ENCODE measurements at regions not wholly inside any gene's neighbourhood (a gene's known extent, or its start where the extent isn't known, plus 50 kb on each side); places are given as distances from the start of the nearest gene placed in this dataset.

DNA sequence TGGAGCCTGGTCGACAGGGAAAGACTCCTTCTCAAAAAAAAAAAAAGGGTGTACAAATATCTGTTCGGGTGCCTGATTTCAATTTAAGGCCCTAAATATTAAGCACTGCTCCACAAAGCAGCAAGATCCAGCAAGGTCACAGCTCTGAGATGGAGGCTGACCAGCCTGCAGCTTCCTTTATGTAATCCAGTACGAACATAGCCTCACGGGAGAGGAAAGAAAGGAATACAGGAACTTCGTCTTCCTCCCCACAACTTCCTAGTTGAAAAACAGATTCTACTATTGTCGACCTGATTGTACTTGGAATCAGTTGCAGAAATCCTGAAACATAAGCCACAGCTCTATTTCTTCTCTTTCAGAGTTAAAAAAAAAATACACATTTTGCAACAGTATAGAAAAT, 53.5 kb upstream of the TBC1D9 start:
- H3K36me3 ChIP-seq = no peaks in the 10 kb centered on the region
- H3K4me1 ChIP-seq = peaks cover 19% of the 10 kb centered on the region
- intact Hi-C loops (cut with micrococcal nuclease) = no loop called here
- H3K27ac ChIP-seq (replicated peaks) = peak overlapping the region; percentile 18
- no peak overlapping the region for H3K4me3 ChIP-seq
- H3K9me3 ChIP-seq (replicated peaks) = no peaks in the 10 kb centered on the region
- no peak for DNase-seq
- no peaks in the 10 kb centered on the region for H3K27me3 ChIP-seq (ENCODE audit: low read depth)
- TF ChIP-seq, protein P1, sequence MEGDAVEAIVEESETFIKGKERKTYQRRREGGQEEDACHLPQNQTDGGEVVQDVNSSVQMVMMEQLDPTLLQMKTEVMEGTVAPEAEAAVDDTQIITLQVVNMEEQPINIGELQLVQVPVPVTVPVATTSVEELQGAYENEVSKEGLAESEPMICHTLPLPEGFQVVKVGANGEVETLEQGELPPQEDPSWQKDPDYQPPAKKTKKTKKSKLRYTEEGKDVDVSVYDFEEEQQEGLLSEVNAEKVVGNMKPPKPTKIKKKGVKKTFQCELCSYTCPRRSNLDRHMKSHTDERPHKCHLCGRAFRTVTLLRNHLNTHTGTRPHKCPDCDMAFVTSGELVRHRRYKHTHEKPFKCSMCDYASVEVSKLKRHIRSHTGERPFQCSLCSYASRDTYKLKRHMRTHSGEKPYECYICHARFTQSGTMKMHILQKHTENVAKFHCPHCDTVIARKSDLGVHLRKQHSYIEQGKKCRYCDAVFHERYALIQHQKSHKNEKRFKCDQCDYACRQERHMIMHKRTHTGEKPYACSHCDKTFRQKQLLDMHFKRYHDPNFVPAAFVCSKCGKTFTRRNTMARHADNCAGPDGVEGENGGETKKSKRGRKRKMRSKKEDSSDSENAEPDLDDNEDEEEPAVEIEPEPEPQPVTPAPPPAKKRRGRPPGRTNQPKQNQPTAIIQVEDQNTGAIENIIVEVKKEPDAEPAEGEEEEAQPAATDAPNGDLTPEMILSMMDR (IDR thresholded peaks at IDR 0.05; ENCODE audit: borderline replicate concordance) = no peak

DNA sequence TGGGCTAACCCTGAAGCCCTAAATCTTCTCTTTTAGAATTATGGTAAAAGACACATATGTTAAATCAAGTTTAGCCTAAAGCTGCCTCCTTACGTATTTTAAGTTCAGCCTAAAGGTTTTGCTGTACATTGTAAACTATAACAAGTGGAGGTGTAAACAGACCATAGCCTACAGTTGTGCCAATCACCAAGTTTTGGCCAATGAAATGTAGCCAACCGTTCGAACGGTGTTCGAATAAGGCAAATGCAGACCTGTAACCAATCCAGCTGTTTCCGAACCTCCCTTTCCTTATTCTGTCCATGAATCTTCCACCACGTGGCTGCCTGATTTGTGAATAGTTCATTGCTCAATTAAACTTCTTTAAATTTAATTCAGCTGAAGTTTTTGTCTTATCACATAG, 52.1 kb upstream of the TBC1D9 start:
- peaks cover 19% of the 10 kb centered on the region for H3K4me1 ChIP-seq
- DNase-seq = no peak
- no peaks in the 10 kb centered on the region for H3K36me3 ChIP-seq
- no peak overlapping the region for H3K4me3 ChIP-seq
- TF ChIP-seq, protein P1 (IDR thresholded peaks at IDR 0.05; ENCODE audit: borderline replicate concordance) = no peak
- H3K27me3 ChIP-seq (ENCODE audit: low read depth) = no peaks in the 10 kb centered on the region
- peak overlapping the region; percentile 23 for H3K27ac ChIP-seq (replicated peaks)
- intact Hi-C loops (cut with micrococcal nuclease) = no loop called here
- no peaks in the 10 kb centered on the region for H3K9me3 ChIP-seq (replicated peaks)

DNA sequence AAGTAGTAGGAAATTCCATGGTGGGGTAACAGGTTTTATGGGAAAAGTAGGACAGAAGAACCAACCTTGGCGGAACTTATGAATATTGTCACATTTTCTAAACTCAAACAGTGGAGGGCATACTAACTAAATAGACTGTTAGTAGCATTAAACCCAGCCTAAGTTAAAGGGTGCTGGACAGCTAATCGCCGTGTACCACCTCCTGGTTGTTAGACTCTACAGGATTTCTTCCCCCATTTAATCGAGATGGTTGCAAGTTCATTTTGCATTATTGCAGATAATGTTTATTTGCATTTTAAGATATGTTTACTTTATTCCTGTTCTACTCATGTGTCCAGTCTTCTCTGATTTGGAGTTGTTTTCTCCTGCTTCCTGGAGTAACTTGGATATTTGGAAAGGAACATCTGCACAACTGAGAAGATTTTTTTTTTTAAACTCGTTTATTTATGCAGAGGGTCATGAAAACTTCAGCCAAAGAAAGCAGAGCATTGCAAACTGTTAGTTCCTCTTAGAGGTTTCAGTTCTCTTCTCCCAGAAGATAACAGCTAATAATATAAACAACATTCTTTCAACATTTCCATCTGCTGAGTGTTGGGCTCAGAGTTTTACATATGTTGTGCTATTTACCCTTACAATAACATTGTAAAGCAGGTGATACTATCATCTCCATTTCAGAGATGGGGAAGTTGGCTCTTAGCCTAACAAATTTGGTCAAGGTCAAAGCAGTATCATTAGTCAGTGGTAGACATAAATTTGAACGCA, 51.5 kb upstream of the TBC1D9 start:
- DNase-seq = no peak
- TF ChIP-seq, protein P1 (IDR thresholded peaks at IDR 0.05; ENCODE audit: borderline replicate concordance) = no peak
- Histone ChIP-seq H3K4me1 (peaks cover 19% of the 10 kb centered on the region), H3K9me3 (replicated peaks) (no peaks in the 10 kb centered on the region), H3K27me3 (ENCODE audit: low read depth) (no peaks in the 10 kb centered on the region), H3K27ac (replicated peaks) (peak overlapping the region; percentile 47), H3K36me3 (no peaks in the 10 kb centered on the region), H3K4me3 (no peak overlapping the region)
- intact Hi-C loops (cut with micrococcal nuclease) = no loop called here

DNA sequence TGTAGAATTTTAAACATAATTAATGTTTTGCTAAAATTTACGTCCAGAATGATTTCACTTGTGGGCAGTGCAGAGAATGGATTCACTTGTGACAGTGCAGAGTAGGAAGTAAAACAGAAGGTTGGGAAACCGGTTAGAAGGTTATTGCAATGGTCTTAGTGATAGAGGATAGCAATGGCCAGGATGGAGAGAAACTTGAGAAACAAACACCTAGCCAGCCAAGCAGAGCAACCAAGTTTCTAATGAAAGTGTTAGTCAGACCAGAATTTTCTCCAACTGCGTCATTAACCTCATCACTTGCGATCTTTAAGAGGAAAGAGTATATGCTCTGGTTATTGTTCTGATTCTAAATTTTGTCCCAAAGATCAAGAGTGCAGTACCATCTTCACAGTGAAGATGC, 50.0 kb upstream of the TBC1D9 start:
- H3K4me3 ChIP-seq = no peak overlapping the region
- intact Hi-C loops (cut with micrococcal nuclease) = no loop called here
- no peaks in the 10 kb centered on the region for H3K9me3 ChIP-seq (replicated peaks)

More for the DNA sequence above, 50.0 kb upstream of the TBC1D9 start:
- no peak for DNase-seq
- H3K27me3 ChIP-seq (ENCODE audit: low read depth) = no peaks in the 10 kb centered on the region
- H3K27ac ChIP-seq (replicated peaks) = no peak overlapping the region
- H3K4me1 ChIP-seq = peaks cover 19% of the 10 kb centered on the region
- TF ChIP-seq, protein P1 (IDR thresholded peaks at IDR 0.05; ENCODE audit: borderline replicate concordance) = no peak
- H3K36me3 ChIP-seq = no peaks in the 10 kb centered on the region
